Tibial nerve (tissue), 4 donors: ENCODE measurements at regions not wholly inside any gene's neighbourhood (a gene's known extent, or its start where the extent isn't known, plus 50 kb on each side); places are given as distances from the start of the nearest gene placed in this dataset.

Experiments used
- DNase-seq, 2 donors: peaks; one replicate each; pipeline ENCODE4 v3.0.0-alpha.2; 2019; ENCODE audit warnings: low spot score in 2 of 2
- H3K27ac ChIP-seq, 4 donors: fragments of 200-600 bp; sonication (generic) in 3 of 4; one replicate each; pipeline ENCODE4 v1.5.1; 2017 to 2019; ENCODE audit warnings: mild to moderate bottlenecking in 1 of 4
- H3K27me3 ChIP-seq, 2 donors: fragments of 200-600 bp; sonication (generic) in 1 of 2; one replicate each; pipeline versions ENCODE4 v1.5.1 to v1.6.0; 2017 to 2019
- H3K36me3 ChIP-seq, 3 donors: fragments of 200-600 bp; sonication (generic); one replicate each; pipeline ENCODE4 v1.5.1; 2018 to 2019
- H3K4me1 ChIP-seq, 4 donors: fragments of 200-600 bp; sonication (generic) in 3 of 4; one replicate each; pipeline ENCODE4 v1.5.1; 2017 to 2019
- H3K4me3 ChIP-seq, 4 donors: fragments of 200-600 bp; sonication (generic) in 3 of 4; one replicate each; pipeline ENCODE4 v1.5.1; 2017 to 2019; ENCODE audit warnings: mild to moderate bottlenecking in 1 of 4, moderate library complexity in 1 of 4
- H3K9me3 ChIP-seq, 4 donors: fragments of 200-600 bp; sonication (generic) in 3 of 4; one replicate each; pipeline ENCODE4 v1.5.1; 2017 to 2019
- CTCF ChIP-seq, 5 experiments: fragments of 200-600 bp in 3 of 5; fragments of 450-650 bp in 2 of 5; sonication (generic) in 3 of 5; IDR thresholded peaks; one replicate each; pipeline ENCODE4 v1.5.1; 2016 to 2019; ENCODE audit warnings: antibody characterized with exemption in 5 of 5, mild to moderate bottlenecking in 3 of 5, moderate library complexity in 2 of 5
- EP300 ChIP-seq, 2 donors: sonication (generic); formaldehyde crosslinking; IDR thresholded peaks; one replicate each; pipeline ENCODE4 v1.6.1; 2017; ENCODE audit warnings: antibody characterized with exemption in 2 of 2, mild to moderate bottlenecking in 1 of 2
- POLR2A ChIP-seq, 2 donors: fragments of 450-650 bp; IDR thresholded peaks; one replicate each; pipeline ENCODE4 v1.6.1; 2017; ENCODE audit warnings: antibody characterized with exemption in 2 of 2, mild to moderate bottlenecking in 2 of 2, moderate library complexity in 2 of 2
- WGBS, 2 donors: methylation state at CpG; one replicate each; pipeline ENCODE4 v1.1.5; 2018; 5-methylcytosine and 5-hydroxymethylcytosine counted together

- Histone ChIP-seq H3K4me3 (no peak overlapping the region), H3K36me3 (no peaks in the 10 kb centered on the region), H3K27ac (no peak overlapping the region), H3K9me3 (no peaks in the 10 kb centered on the region), H3K4me1 (peaks cover 0 to 19% (median 5%) of the 10 kb centered on the region in 4 donors), H3K27me3 (no peaks in the 10 kb centered on the region)
- 60 to 61% methylated on average over 7 of the region's 7 CpGs for WGBS, 2 donors
- DNase-seq = no peak
- TF ChIP-seq EP300 (IDR thresholded peaks at IDR 0.05) (no peak), POLR2A (IDR thresholded peaks at IDR 0.05) (no peak), CTCF (IDR thresholded peaks at IDR 0.05) (no peak)
These were observed 109.2 kb downstream of the CD47 start for GRCh38 chr3:107981471-107982111.

GRCh38 chr3:107979538-107979937, 111.3 kb downstream of the CD47 start:
- Histone ChIP-seq H3K4me3 (no peak overlapping the region), H3K9me3 (no peaks in the 10 kb centered on the region), H3K27ac (no peak overlapping the region), H3K27me3 (no peaks in the 10 kb centered on the region), H3K4me1 (peaks cover 0 to 10% (median 2%) of the 10 kb centered on the region in 4 donors), H3K36me3 (no peaks in the 10 kb centered on the region)
- TF ChIP-seq EP300 (IDR thresholded peaks at IDR 0.05) = no peak
- no peak for TF ChIP-seq POLR2A (IDR thresholded peaks at IDR 0.05)
- no peak for TF ChIP-seq CTCF (IDR thresholded peaks at IDR 0.05)
- 92 to 94% methylated on average over 6 of the region's 6 CpGs for WGBS, 2 donors
- no peak for DNase-seq

GRCh38 chr3:107978131-107979055, 112.4 kb downstream of the CD47 start:
- Histone ChIP-seq H3K9me3 (no peaks in the 10 kb centered on the region), H3K27me3 (no peaks in the 10 kb centered on the region), H3K27ac (no peak overlapping the region), H3K36me3 (no peaks in the 10 kb centered on the region), H3K4me3 (no peak overlapping the region), H3K4me1 (peaks cover 0 to 10% (median 2%) of the 10 kb centered on the region in 4 donors)
- DNase-seq = no peak
- WGBS, 2 donors = 70 to 75% methylated on average over 6 of the region's 6 CpGs
- TF ChIP-seq CTCF (IDR thresholded peaks at IDR 0.05) (no peak), EP300 (IDR thresholded peaks at IDR 0.05) (no peak), POLR2A (IDR thresholded peaks at IDR 0.05) (no peak)

GRCh38 chr3:107977221-107978130, 113.4 kb downstream of the CD47 start:
- no peaks in the 10 kb centered on the region for H3K9me3 ChIP-seq
- peaks cover 0 to 10% (median 2%) of the 10 kb centered on the region in 4 donors for H3K4me1 ChIP-seq
- TF ChIP-seq EP300 (IDR thresholded peaks at IDR 0.05) (no peak), CTCF (IDR thresholded peaks at IDR 0.05) (no peak), POLR2A (IDR thresholded peaks at IDR 0.05) (no peak)
- no peak overlapping the region for H3K4me3 ChIP-seq
- no peaks in the 10 kb centered on the region for H3K27me3 ChIP-seq
- 86% methylated on average over 9 of the region's 9 CpGs for WGBS, 2 donors
- H3K36me3 ChIP-seq = no peaks in the 10 kb centered on the region
- H3K27ac ChIP-seq = no peak overlapping the region
- no peak for DNase-seq
